ENCODE measurements at regions not wholly inside any gene's neighbourhood (a gene's known extent, or its start where the extent isn't known, plus 50 kb on each side); places are given as distances from the start of the nearest gene placed in this dataset.

- TF ChIP-seq POLR2A (IDR thresholded peaks at IDR 0.05), result no peak
- no peak for TF ChIP-seq CTCF (IDR thresholded peaks at IDR 0.05 in 8 of 11, conservative IDR thresholded peaks at IDR 0.05 in 3 of 11)
Observed at GRCh38 chr16:52234626-52235025, 312.3 kb downstream of the TOX3 start.
